Caco-2 (cell line): ENCODE measurements at regions not wholly inside any gene's neighbourhood (a gene's known extent, or its start where the extent isn't known, plus 50 kb on each side); places are given as distances from the start of the nearest gene placed in this dataset.

Source experiments
- BruUV-seq: library from RNA; stranded (reverse); fragments of 400-500 nt; replicated peaks from 2 replicates; lab custom pipeline; 2021; lab: Mats Ljungman, UMichigan
- CTCF ChIA-PET: fragments of 300-600 bp; sonication (Branson Sonifier 250); formaldehyde crosslinking; loops from one replicate; lab custom pipeline; 2022; ENCODE audit warnings: antibody characterized with exemption; lab: Charles Lee
- POLR2A ChIA-PET: fragments of 300-600 bp; sonication (Branson Sonifier 250); formaldehyde crosslinking; loops from one replicate; lab custom pipeline; 2022; ENCODE audit warnings: antibody characterized with exemption; lab: Charles Lee
- DNase-seq, 2 experiments: peaks; one replicate each; pipeline versions ENCODE4 v3.0.0 to v3.0.0-alpha.2; 2020 to 2022
- H3K27me3 ChIP-seq: replicated peaks from 2 replicates; pipeline ENCODE4 v1.6.0; 2011; ENCODE audit warnings: low read length; ENCODE audit not compliant: control insufficient read depth, insufficient read depth
- H3K36me3 ChIP-seq: 2 replicates; pipeline ENCODE4 v1.5.1; 2011; ENCODE audit warnings: low read length; ENCODE audit not compliant: control insufficient read depth, insufficient read depth
- H3K4me1 ChIP-seq: fragments of 250-450 bp; sonication (Bioruptor Pico); 2 replicates; pipeline ENCODE4 v1.5.1; 2020; ENCODE audit warnings: mild to moderate bottlenecking
- H3K4me3 ChIP-seq: 2 replicates; pipeline ENCODE4 v1.5.1; 2011; ENCODE audit warnings: low read depth, mild to moderate bottlenecking, control low read depth, low read length
- H3K9me3 ChIP-seq: fragments of 250-450 bp; sonication (Bioruptor Pico); 2 replicates; pipeline ENCODE4 v1.5.1; 2020; ENCODE audit warnings: mild to moderate bottlenecking, moderate library complexity
- H3K27ac Mint-ChIP-seq: one replicate; pipeline ENCODE4 v1.8.0; 2022; ENCODE audit warnings: mixed read lengths; ENCODE audit not compliant: unreplicated experiment
- H3K27me3 Mint-ChIP-seq: one replicate; pipeline ENCODE4 v1.8.0; 2022; ENCODE audit warnings: mixed read lengths; ENCODE audit not compliant: insufficient read depth, unreplicated experiment
- H3K36me3 Mint-ChIP-seq: one replicate; pipeline ENCODE4 v1.8.0; 2022; ENCODE audit warnings: mild to moderate bottlenecking, mixed read lengths; ENCODE audit not compliant: insufficient read depth, unreplicated experiment
- H3K4me1 Mint-ChIP-seq: one replicate; pipeline ENCODE4 v1.8.0; 2022; ENCODE audit warnings: low read depth, mixed read lengths; ENCODE audit not compliant: unreplicated experiment
- H3K4me3 Mint-ChIP-seq: one replicate; pipeline ENCODE4 v1.8.0; 2022; ENCODE audit warnings: mild to moderate bottlenecking, moderate library complexity, mixed read lengths; ENCODE audit not compliant: unreplicated experiment
- H3K9me3 Mint-ChIP-seq: one replicate; pipeline ENCODE4 v1.8.0; 2022; ENCODE audit warnings: mixed read lengths; ENCODE audit not compliant: unreplicated experiment
- CTCF ChIP-seq, 2 experiments: fragments of 200-600 bp in 1 of 2; IDR thresholded peaks; 1 replicate in 1 of 2; 2 replicates in 1 of 2; pipeline versions ENCODE4 v1.5.1 to v1.8.0; 2011 to 2022; ENCODE audit warnings: antibody characterized with exemption in 1 of 2, control low read depth in 1 of 2, inconsistent platforms in 1 of 2, low read depth in 1 of 2, low read length in 1 of 2, mild to moderate bottlenecking in 1 of 2, moderate library complexity in 1 of 2; ENCODE audit not compliant: insufficient read depth in 1 of 2, severe bottlenecking in 1 of 2, unreplicated experiment in 1 of 2
- intact Hi-C: fragments of 100-400 bp; cut with micrococcal nuclease; formaldehyde crosslinking; loops from one replicate; pipeline ENCODE4 v1.10.0; 2022; ENCODE audit not compliant: unreplicated experiment

- ChIA-PET POLR2A (no interaction called here), CTCF (no interaction called here)
- Histone ChIP-seq H3K27me3 (no peaks in the 10 kb centered on the region), H3K9me3 (no peaks in the 10 kb centered on the region; the same call in 1 of the 2 replicates), H3K4me3 (no peak overlapping the region), H3K4me1 (no peaks in the 10 kb centered on the region), H3K36me3 (no peaks in the 10 kb centered on the region)
- TF ChIP-seq CTCF (IDR thresholded peaks at IDR 0.05; ENCODE audit: insufficient read depth in 1 of 2, low read depth in 1 of 2, low read length in 1 of 2, severe bottlenecking in 1 of 2, unreplicated experiment in 1 of 2), result no peak
- Mint-ChIP-seq H3K27me3 (no peaks in the 10 kb centered on the region), H3K4me1 (peaks cover 5% of the 10 kb centered on the region), H3K9me3 (peaks cover 8% of the 10 kb centered on the region), H3K27ac (no peak overlapping the region), H3K4me3 (no peak overlapping the region), H3K36me3 (no peaks in the 10 kb centered on the region)
- no TSS peak for BruUV-seq
- intact Hi-C loops, result no loop called here
- no peak for DNase-seq
Observed at GRCh38 chr2:220696280-220696669, 875.8 kb downstream of the EPHA4 start.

GRCh38 chr2:220697011-220697410 lies 875.1 kb downstream of the EPHA4 start:
- no peaks in the 10 kb centered on the region for H3K4me1 ChIP-seq
- Mint-ChIP-seq H3K27me3 (no peaks in the 10 kb centered on the region), H3K4me1 (peaks cover 5% of the 10 kb centered on the region), H3K27ac (no peak overlapping the region), H3K4me3 (no peak overlapping the region), H3K36me3 (no peaks in the 10 kb centered on the region), H3K9me3 (peaks cover 12% of the 10 kb centered on the region)
- H3K36me3 ChIP-seq, result no peaks in the 10 kb centered on the region
- intact Hi-C loops, result no loop called here
- POLR2A ChIA-PET, result no interaction called here
- CTCF ChIA-PET, result no interaction called here
- no TSS peak for BruUV-seq
- H3K9me3 ChIP-seq, result no peaks in the 10 kb centered on the region; the same call in 1 of the 2 replicates
- H3K4me3 ChIP-seq, result no peak overlapping the region
- no peaks in the 10 kb centered on the region for H3K27me3 ChIP-seq
- no peak for TF ChIP-seq CTCF (IDR thresholded peaks at IDR 0.05; ENCODE audit: insufficient read depth in 1 of 2, low read depth in 1 of 2, low read length in 1 of 2, severe bottlenecking in 1 of 2, unreplicated experiment in 1 of 2)
- DNase-seq, result no peak

DNA sequence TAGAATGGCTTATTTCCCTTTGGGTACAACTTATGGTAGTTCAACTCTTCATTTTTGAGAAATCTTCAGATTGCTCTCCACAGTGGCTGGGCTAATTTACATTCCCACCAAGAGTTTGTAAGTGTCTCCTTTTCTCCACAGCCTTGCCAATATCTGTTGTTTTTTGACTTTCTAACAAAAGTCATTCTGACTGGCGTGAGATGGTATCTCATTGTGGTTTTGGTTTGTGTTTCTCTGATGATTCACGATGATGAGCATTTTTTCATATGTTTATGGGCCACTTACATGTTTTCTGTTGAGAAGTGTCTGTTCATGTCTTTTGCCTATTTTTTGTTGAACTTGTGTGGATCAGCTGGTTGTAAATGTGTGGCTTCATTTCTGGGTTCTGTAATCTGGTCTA lies 871.0 kb downstream of the EPHA4 start:
- Mint-ChIP-seq H3K27ac (no peak overlapping the region), H3K27me3 (no peaks in the 10 kb centered on the region), H3K36me3 (no peaks in the 10 kb centered on the region), H3K9me3 (peaks cover 12% of the 10 kb centered on the region), H3K4me3 (no peak overlapping the region), H3K4me1 (no peaks in the 10 kb centered on the region)
- DNase-seq, result no peak
- Histone ChIP-seq H3K9me3 (no peaks in the 10 kb centered on the region), H3K4me3 (no peak overlapping the region), H3K4me1 (no peaks in the 10 kb centered on the region), H3K36me3 (no peaks in the 10 kb centered on the region), H3K27me3 (no peaks in the 10 kb centered on the region)
- no peak for TF ChIP-seq CTCF (IDR thresholded peaks at IDR 0.05; ENCODE audit: insufficient read depth in 1 of 2, low read depth in 1 of 2, low read length in 1 of 2, severe bottlenecking in 1 of 2, unreplicated experiment in 1 of 2)
- intact Hi-C loops, result no loop called here
- no TSS peak for BruUV-seq
- POLR2A ChIA-PET, result no interaction called here
- CTCF ChIA-PET, result no interaction called here
